ENCODE measurements at regions not wholly inside any gene's neighbourhood (a gene's known extent, or its start where the extent isn't known, plus 50 kb on each side); places are given as distances from the start of the nearest gene placed in this dataset.
"Not testable (repeated sequence)": the region's sequence is repeated elsewhere in the genome, so short reads cannot be mapped to it uniquely, and the experiment has no call there.

GRCh38 chr1:149158308-149158707, 55.0 kb upstream of the NBPF9 start:
- TF ChIP-seq CTCF (IDR thresholded peaks at IDR 0.05; ENCODE audit: low read length); EZH2 (IDR thresholded peaks at IDR 0.05; ENCODE audit: borderline replicate concordance, low read length): not testable (repeated sequence)
